GM19468 (cell line): ENCODE measurements at regions not wholly inside any gene's neighbourhood (a gene's known extent, or its start where the extent isn't known, plus 50 kb on each side); places are given as distances from the start of the nearest gene placed in this dataset.
"Not testable (repeated sequence)": the region's sequence is repeated elsewhere in the genome, so short reads cannot be mapped to it uniquely, and the experiment has no call there.

Experiments
- ATAC-seq: cut with Tn5 transposase; IDR thresholded peaks from one replicate; pipeline ENCODE4 v1.9.1; 2021; ENCODE audit warnings: mild to moderate bottlenecking, moderate library complexity, moderate number of reproducible peaks; ENCODE audit not compliant: unreplicated experiment; ENCODE audit errors: extremely low read depth

GRCh38 chr2:58769111-58769863 lies 528.2 kb upstream of the FANCL start:
- no peak for ATAC-seq

- no peak for ATAC-seq
Observed at GRCh38 chr2:58768715-58769080, 527.6 kb upstream of the FANCL start.

- ATAC-seq, result no peak
Observed at GRCh38 chr2:58767828-58768714, 526.9 kb upstream of the FANCL start.

GRCh38 chr2:58764338-58765104 lies 523.4 kb upstream of the FANCL start:
- no peak for ATAC-seq

- peak; percentile 78 for ATAC-seq
Observed at GRCh38 chr2:58762176-58762781, 521.2 kb upstream of the FANCL start.

- no peak for ATAC-seq
Observed at GRCh38 chr2:58757971-58758370, 516.8 kb upstream of the FANCL start.

GRCh38 chr2:58756336-58756735 lies 515.2 kb upstream of the FANCL start:
- ATAC-seq, result no peak

- ATAC-seq, result not testable (repeated sequence)
Observed at GRCh38 chr2:58752507-58752906, 511.4 kb upstream of the FANCL start.

GRCh38 chr2:58751676-58752075 lies 510.6 kb upstream of the FANCL start:
- ATAC-seq, result not testable (repeated sequence)

- ATAC-seq, result no peak
Observed at GRCh38 chr2:58749041-58749440, 507.9 kb upstream of the FANCL start.

GRCh38 chr2:58745334-58745733 lies 504.2 kb upstream of the FANCL start:
- not testable (repeated sequence) for ATAC-seq

- ATAC-seq, result no peak
Observed at GRCh38 chr2:58740426-58740825, 499.3 kb upstream of the FANCL start.

GRCh38 chr2:58739033-58739432 lies 497.9 kb upstream of the FANCL start:
- no peak for ATAC-seq

GRCh38 chr2:58734365-58734764 lies 493.2 kb upstream of the FANCL start:
- ATAC-seq, result no peak

GRCh38 chr2:58732999-58733398 lies 491.9 kb upstream of the FANCL start:
- no peak for ATAC-seq

GRCh38 chr2:58731488-58731869 lies 490.4 kb upstream of the FANCL start:
- no peak for ATAC-seq

- ATAC-seq, result no peak
Observed at GRCh38 chr2:58730764-58731487, 489.8 kb upstream of the FANCL start.

- ATAC-seq, result no peak
Observed at GRCh38 chr2:58727981-58728656, 487.0 kb upstream of the FANCL start.

GRCh38 chr2:58721912-58722591 lies 480.9 kb upstream of the FANCL start:
- ATAC-seq, result no peak
